NCI-H526 (cell line): ENCODE measurements at regions not wholly inside any gene's neighbourhood (a gene's known extent, or its start where the extent isn't known, plus 50 kb on each side); places are given as distances from the start of the nearest gene placed in this dataset.

ENCODE experiments used
- DNase-seq, 2 experiments: peaks; one replicate each; lab custom pipeline; 2025; lab: John Stamatoyannopoulos, UW

- DNase-seq = no peak
These were observed 507.8 kb downstream of the FBXO15 start for GRCh38 chr18:73639788-73640187.

- DNase-seq = no peak
These were observed 508.9 kb downstream of the FBXO15 start for GRCh38 chr18:73638709-73639108.

GRCh38 chr18:73636355-73636754, 511.3 kb downstream of the FBXO15 start:
- DNase-seq = no peak

DNA sequence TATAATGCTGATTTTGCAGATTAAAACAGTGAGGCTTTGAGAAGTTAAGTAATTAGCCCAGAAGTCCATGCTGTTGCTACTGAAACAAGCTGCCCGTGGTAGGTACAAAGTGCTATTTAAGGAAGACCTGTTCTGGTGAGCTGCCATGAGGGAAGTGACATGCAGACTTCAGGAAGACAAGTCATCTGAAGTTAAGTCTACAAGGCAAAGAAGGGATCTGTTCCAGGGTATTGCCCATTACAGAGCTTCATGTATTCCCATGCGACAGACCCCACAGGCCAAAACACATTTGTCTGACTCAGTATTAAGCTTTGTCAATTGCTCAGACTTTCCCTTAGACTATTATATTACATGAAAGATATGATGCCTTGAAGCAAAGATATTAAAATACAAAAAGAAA, 520.8 kb downstream of the FBXO15 start:
- DNase-seq = no peak

DNA sequence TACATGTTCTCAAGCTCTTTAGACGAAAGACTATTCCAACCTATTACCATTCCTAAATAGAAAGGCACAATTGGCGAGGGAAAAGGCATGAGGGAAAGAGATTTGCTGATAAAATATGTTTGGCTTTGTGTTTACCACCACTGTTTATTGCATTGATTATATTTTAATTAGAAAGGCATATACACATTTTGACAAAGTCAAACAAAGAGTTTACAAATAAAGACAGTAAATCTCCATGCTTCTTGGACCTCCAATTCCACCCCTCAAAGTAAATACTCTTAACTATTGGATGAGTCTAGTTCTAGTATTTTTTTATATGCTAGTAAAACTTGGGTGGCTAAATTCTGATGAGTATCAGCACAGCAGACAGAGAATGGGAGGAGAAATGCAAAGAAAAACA, 521.4 kb downstream of the FBXO15 start:
- no peak for DNase-seq

GRCh38 chr18:73621091-73621490, 526.5 kb downstream of the FBXO15 start:
- DNase-seq = no peak

- no peak for DNase-seq
These were observed 529.7 kb downstream of the FBXO15 start for GRCh38 chr18:73617981-73618380.

GRCh38 chr18:73615506-73615905, 532.1 kb downstream of the FBXO15 start:
- DNase-seq = no peak

- DNase-seq = no peak
These were observed 532.8 kb downstream of the FBXO15 start for GRCh38 chr18:73614812-73615211.

- DNase-seq = no peak
These were observed 533.8 kb downstream of the FBXO15 start for GRCh38 chr18:73613706-73614340.

DNA sequence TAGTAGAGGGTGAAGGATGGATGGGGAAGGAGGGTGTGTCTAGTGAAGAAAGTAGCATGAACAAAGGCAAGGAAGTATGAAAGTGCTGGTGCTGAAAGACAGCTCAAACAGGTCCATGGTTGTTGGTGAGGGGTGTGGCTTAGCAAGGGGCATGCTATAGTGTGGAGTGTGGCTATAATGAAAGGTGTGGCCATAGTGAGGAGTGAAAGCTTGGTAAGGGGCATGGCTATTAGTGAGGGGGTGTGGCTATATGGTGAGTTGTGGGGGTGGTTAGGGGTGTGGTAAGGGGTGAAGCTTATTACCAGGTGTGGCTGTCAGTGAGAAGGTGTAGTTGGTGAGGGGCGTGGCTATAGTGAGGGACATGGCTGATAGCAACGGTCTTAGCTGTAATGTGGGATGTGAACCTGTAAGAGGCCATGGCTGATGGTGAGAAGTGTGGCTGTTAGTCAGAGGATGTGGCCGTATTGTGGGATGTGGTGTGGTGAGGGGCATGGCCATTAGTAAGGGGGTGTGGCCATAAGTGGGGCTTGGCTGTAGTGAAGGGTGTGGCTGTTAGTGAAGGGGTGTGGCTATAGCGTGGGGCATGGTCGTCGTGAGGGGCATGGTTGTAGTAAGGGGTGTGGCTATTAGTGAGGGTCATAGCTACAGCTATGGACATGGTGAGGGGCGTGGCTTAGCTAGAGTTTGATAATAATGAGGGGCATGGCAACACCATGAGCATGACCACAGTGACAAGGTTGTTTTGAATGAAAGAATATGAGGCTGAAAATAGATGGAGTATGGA, 549.6 kb downstream of the FBXO15 start:
- DNase-seq = no peak

DNA sequence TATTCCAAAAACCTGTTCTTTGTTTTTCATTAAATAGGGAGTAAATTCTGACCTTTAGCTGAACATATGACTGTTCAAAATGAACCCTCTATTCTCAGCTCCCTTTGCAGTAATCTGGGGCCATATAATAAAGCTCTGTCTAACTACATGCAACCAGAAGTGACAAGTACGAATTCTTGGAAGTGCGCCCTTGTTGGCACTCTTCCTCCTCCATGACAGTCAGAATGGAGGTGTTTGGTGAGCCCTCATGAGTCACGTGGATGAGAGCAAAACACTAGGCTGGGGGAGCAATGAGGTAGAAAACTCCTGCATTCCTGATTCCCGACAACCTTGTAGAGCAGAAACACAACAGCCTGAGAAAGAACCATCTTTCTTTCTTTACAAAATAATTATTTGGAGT, 552.9 kb downstream of the FBXO15 start:
- DNase-seq = no peak

- DNase-seq = no peak
These were observed 554.4 kb downstream of the FBXO15 start for GRCh38 chr18:73593207-73593606.

GRCh38 chr18:73590950-73591349, 556.7 kb downstream of the FBXO15 start:
- no peak for DNase-seq

- DNase-seq = no peak
These were observed 567.9 kb downstream of the FBXO15 start for GRCh38 chr18:73579698-73580097.

DNA sequence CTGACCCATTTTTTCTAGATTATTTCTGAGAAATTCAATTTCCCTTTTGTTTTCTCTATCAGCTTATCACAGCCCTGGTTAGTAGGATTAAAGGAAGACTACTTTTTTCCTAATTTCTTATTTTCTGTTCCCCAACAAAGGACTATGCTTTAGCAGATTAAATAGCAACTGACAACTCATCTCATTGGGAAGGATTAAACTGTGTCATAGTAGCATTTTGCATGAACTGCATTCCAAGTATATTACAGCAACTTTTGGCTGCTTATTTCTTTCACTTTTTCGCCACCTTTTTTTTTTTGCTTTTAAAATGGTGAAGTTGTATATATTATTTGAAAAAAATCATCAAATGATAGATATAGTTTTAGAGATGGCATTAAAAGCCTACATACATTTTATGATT, 570.3 kb downstream of the FBXO15 start:
- no peak for DNase-seq

DNA sequence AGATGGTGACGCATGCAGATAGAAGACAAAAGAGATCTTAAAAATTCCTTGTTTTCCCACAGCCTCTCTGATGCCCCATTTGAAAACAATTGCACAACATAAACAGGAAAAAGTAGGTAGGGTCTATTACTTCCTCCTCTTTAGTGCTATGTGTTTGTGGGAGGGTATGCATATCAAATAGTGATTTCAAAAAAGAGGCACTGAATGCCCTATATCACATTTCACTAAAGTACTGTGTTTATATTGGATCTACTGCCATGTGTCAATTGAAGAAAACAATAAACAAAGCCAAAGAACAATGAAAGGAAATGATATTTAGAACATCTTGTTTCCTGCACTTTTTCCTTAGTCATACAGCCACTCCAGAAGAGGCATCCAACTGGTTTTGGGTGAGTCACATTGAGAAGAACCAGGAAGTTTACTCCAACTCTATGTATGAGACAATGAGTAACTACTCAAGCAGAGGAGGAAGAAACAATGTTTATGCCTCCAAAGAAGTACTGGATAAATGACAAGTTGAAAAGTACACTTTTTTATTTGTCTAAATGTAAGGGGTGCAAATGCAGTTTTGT, 583.6 kb downstream of the FBXO15 start:
- no peak for DNase-seq

DNA sequence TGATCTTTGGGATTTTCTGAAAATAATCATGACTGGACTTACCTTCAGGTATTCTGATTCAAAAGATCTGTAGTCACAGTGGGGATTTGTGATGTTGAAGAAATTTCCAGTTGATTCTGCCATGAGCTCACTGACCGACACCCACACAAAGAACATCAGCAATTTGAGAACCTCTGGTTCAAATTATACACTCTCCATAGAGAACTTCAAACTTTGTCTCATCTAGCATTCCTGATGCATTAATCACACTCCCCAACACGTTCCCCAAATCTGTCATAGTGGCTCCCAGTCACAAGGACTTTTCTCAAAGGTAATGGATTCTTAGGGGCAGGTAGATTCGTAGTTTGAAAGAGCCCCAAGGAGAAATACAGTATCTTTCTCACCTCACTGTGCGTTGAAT, 584.3 kb downstream of the FBXO15 start:
- no peak for DNase-seq

GRCh38 chr18:73556904-73557303, 590.7 kb downstream of the FBXO15 start:
- DNase-seq = no peak

GRCh38 chr18:73552171-73552570, 595.5 kb downstream of the FBXO15 start:
- DNase-seq = no peak

- no peak for DNase-seq
These were observed 596.4 kb downstream of the FBXO15 start for GRCh38 chr18:73551211-73551610.

GRCh38 chr18:73549236-73549635, 598.4 kb downstream of the FBXO15 start:
- no peak for DNase-seq

GRCh38 chr18:73545472-73545871, 602.2 kb downstream of the FBXO15 start:
- no peak for DNase-seq
